MM.1S (cell line): ENCODE measurements at regions not wholly inside any gene's neighbourhood (a gene's known extent, or its start where the extent isn't known, plus 50 kb on each side); places are given as distances from the start of the nearest gene placed in this dataset.

Source experiments
- EZH2 ChIP-seq: fragments of 300-600 bp; sonication (generic); optimal IDR thresholded peaks from 2 replicates; pipeline ENCODE3; 2017; ENCODE audit warnings: low read depth, mild to moderate bottlenecking, antibody characterized with exemption, low read length, mixed read lengths
- TF ChIP-seq, protein P1 (sequence below): fragments of 300-600 bp; sonication (generic); IDR thresholded peaks from 2 replicates; pipeline ENCODE4 v1.5.1; 2016; ENCODE audit warnings: antibody characterized with exemption, low read length, mixed read lengths

GRCh38 chrX:97863261-97863660 is 979.6 kb downstream of the RPA4 start:
- TF ChIP-seq, protein P1, sequence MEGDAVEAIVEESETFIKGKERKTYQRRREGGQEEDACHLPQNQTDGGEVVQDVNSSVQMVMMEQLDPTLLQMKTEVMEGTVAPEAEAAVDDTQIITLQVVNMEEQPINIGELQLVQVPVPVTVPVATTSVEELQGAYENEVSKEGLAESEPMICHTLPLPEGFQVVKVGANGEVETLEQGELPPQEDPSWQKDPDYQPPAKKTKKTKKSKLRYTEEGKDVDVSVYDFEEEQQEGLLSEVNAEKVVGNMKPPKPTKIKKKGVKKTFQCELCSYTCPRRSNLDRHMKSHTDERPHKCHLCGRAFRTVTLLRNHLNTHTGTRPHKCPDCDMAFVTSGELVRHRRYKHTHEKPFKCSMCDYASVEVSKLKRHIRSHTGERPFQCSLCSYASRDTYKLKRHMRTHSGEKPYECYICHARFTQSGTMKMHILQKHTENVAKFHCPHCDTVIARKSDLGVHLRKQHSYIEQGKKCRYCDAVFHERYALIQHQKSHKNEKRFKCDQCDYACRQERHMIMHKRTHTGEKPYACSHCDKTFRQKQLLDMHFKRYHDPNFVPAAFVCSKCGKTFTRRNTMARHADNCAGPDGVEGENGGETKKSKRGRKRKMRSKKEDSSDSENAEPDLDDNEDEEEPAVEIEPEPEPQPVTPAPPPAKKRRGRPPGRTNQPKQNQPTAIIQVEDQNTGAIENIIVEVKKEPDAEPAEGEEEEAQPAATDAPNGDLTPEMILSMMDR, result no peak
- TF ChIP-seq EZH2, result no peak
